GM12878 (cell line): ENCODE measurements at regions not wholly inside any gene's neighbourhood (a gene's known extent, or its start where the extent isn't known, plus 50 kb on each side); places are given as distances from the start of the nearest gene placed in this dataset.

Source experiments
- CTCF ChIP-seq, 3 experiments: IDR thresholded peaks in 2 of 3; conservative IDR thresholded peaks in 1 of 3; 2 replicates each; pipeline ENCODE4 v1.5.1; 2011; ENCODE audit warnings: low read depth in 3 of 3, low read length in 3 of 3, mild to moderate bottlenecking in 3 of 3, control low read depth in 2 of 3, moderate library complexity in 2 of 3, inconsistent platforms in 1 of 3, mixed read lengths in 1 of 3; ENCODE audit not compliant: control insufficient read depth in 2 of 3, insufficient read depth in 1 of 3; ENCODE audit errors: extremely low read depth in 1 of 3
- EP300 ChIP-seq, 2 experiments: fragments of 150-350 bp in 1 of 2; IDR thresholded peaks; 2 replicates each; pipeline ENCODE4 v1.6.1; 2011 to 2012; ENCODE audit warnings: low read depth in 2 of 2, low read length in 2 of 2, borderline replicate concordance in 1 of 2, improper control_type of control experiment in 1 of 2, inconsistent platforms in 1 of 2; ENCODE audit not compliant: control insufficient read depth in 1 of 2
- IRF3 ChIP-seq: fragments of 450-650 bp; IDR thresholded peaks from 2 replicates; pipeline ENCODE4 v1.6.1; 2014; ENCODE audit warnings: mild to moderate bottlenecking
- IRF5 ChIP-seq: fragments of 450-650 bp; IDR thresholded peaks from 2 replicates; pipeline ENCODE4 v1.6.1; 2017; ENCODE audit warnings: borderline replicate concordance
- KLF5 ChIP-seq: fragments of 450-650 bp; IDR thresholded peaks from 2 replicates; pipeline ENCODE4 v1.6.1; 2014; ENCODE audit warnings: mild to moderate bottlenecking; ENCODE audit not compliant: partially characterized antibody
- MEF2B ChIP-seq: fragments of 450-650 bp; IDR thresholded peaks from 2 replicates; pipeline ENCODE4 v1.6.1; 2018; ENCODE audit warnings: mild to moderate bottlenecking, moderate library complexity; ENCODE audit not compliant: partially characterized antibody, poor library complexity, severe bottlenecking
- MYC ChIP-seq: IDR thresholded peaks from 2 replicates; pipeline ENCODE4 v1.6.1; 2011; ENCODE audit warnings: mild to moderate bottlenecking, low read length, moderate library complexity, inconsistent platforms; ENCODE audit not compliant: insufficient read depth, insufficient replicate concordance, insufficient read length, severe bottlenecking
- NFIC ChIP-seq: IDR thresholded peaks from 2 replicates; pipeline ENCODE4 v1.6.1; 2012; ENCODE audit warnings: low read depth, mild to moderate bottlenecking, inconsistent platforms, low read length, moderate library complexity
- SP1 ChIP-seq: IDR thresholded peaks from one replicate; pipeline ENCODE4 v1.6.1; 2011; ENCODE audit warnings: low read depth, low read length
- STAT1 ChIP-seq: fragments of 450-650 bp; conservative IDR thresholded peaks from 2 replicates; pipeline ENCODE4 v1.6.1; 2014; ENCODE audit warnings: antibody characterized with exemption, mild to moderate bottlenecking

GRCh38 chr6:167682546-167683027 is 144.1 kb upstream of the AFDN start (continued):
- TF ChIP-seq IRF5 (no peak), NFIC (no peak), EP300 (IDR thresholded peaks at IDR 0.05; ENCODE audit: borderline replicate concordance in 1 of 2, control insufficient read depth in 1 of 2, low read depth in 2 of 2, low read length in 2 of 2) (no peak), IRF3 (no peak), CTCF (IDR thresholded peaks at IDR 0.05 in 2 of 3, conservative IDR thresholded peaks at IDR 0.05 in 1 of 3; ENCODE audit: control insufficient read depth in 2 of 3, extremely low read depth in 1 of 3, insufficient read depth in 1 of 3, low read depth in 3 of 3, low read length in 3 of 3) (no peak), STAT1 (no peak), MYC (no peak), SP1 (no peak), MEF2B (no peak), KLF5 (no peak)
